ENCODE measurements at regions not wholly inside any gene's neighbourhood (a gene's known extent, or its start where the extent isn't known, plus 50 kb on each side); places are given as distances from the start of the nearest gene placed in this dataset.

DNA sequence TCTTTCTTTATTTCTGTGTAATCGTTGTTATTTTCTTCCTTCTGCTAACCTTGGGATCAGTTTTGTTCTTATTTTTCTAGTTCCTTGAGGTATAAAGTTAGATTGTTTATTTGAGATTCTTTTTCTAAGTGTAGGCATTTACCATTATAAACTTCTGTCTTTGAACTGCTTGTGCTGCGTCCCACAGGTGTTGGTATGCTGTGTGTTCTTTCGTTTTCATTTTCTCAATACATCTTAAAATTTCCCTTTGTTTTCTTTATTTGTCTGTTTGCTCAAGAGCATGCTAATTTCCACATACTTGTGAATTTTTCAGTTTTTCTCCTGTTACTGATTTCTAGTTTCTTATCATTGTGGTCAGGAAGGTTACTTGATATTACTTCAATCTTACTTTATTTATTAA, 873.8 kb upstream of the GCFC2 start (continued):
- TF ChIP-seq SCRT2 (tag by site-specific recombination; IDR thresholded peaks at IDR 0.05): no peak
- no peak for TF ChIP-seq ZNF692 (tag by site-specific recombination; IDR thresholded peaks at IDR 0.05)
- no peak for TF ChIP-seq ELK4 (IDR thresholded peaks at IDR 0.05; ENCODE audit: borderline replicate concordance, low read depth, low read length)
- no peak for TF ChIP-seq ZNF140 (tag by site-specific recombination; IDR thresholded peaks at IDR 0.05)
- TF ChIP-seq, protein P1, sequence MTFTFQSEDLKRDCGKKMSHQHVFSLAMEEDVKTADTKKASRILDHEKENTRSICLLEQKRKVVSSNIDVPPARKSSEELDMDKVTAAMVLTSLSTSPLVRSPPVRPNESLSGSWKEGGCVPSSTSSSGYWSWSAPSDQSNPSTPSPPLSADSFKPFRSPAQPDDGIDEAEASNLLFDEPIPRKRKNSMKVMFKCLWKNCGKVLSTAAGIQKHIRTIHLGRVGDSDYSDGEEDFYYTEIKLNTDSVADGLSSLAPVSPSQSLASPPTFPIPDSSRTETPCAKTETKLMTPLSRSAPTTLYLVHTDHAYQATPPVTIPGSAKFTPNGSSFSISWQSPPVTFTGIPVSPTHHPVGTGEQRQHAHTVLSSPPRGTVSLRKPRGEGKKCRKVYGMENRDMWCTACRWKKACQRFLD (tag by site-specific recombination; IDR thresholded peaks at IDR 0.05): no peak
- TF ChIP-seq ZNF843 (tag by site-specific recombination; IDR thresholded peaks at IDR 0.05): no peak
- no peak for TF ChIP-seq ZNF184 (tag by site-specific recombination; IDR thresholded peaks at IDR 0.05)
- TF ChIP-seq, protein P2, sequence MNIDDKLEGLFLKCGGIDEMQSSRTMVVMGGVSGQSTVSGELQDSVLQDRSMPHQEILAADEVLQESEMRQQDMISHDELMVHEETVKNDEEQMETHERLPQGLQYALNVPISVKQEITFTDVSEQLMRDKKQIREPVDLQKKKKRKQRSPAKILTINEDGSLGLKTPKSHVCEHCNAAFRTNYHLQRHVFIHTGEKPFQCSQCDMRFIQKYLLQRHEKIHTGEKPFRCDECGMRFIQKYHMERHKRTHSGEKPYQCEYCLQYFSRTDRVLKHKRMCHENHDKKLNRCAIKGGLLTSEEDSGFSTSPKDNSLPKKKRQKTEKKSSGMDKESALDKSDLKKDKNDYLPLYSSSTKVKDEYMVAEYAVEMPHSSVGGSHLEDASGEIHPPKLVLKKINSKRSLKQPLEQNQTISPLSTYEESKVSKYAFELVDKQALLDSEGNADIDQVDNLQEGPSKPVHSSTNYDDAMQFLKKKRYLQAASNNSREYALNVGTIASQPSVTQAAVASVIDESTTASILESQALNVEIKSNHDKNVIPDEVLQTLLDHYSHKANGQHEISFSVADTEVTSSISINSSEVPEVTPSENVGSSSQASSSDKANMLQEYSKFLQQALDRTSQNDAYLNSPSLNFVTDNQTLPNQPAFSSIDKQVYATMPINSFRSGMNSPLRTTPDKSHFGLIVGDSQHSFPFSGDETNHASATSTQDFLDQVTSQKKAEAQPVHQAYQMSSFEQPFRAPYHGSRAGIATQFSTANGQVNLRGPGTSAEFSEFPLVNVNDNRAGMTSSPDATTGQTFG (tag by site-specific recombination; IDR thresholded peaks at IDR 0.05; ENCODE audit: borderline replicate concordance): no peak
- no peak for TF ChIP-seq GFI1B (tag by site-specific recombination; IDR thresholded peaks at IDR 0.05)
- no peak for TF ChIP-seq ZNF792 (tag by site-specific recombination; IDR thresholded peaks at IDR 0.05)
- no peak for TF ChIP-seq KLF7 (tag by site-specific recombination; IDR thresholded peaks at IDR 0.05; ENCODE audit: borderline replicate concordance)

DNA sequence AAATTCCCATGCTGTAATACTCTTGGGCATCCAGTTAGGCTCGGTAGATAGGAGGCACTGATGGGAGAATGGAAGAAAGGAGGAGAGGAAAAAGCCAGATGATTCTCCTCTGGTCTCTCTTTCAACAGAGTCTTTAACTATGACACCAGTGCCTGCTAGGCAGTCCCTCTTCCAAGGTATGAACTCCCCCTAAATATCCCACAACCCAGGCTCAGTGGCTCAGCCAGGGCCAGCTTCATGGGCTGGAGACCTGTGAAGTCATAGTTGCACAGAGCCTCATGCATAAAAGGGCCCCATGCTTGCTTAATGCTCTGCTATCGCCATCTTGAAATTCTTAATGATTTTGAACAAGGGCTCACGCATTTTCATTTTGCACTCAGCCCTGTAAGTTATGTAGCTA, 869.2 kb upstream of the GCFC2 start:
- ChIA-PET POLR2A (no interaction called here), CTCF (no interaction called here)
- Histone ChIP-seq H3K4me3 (ENCODE audit: low read depth, low read length) (no peak overlapping the region), H3K27ac (ENCODE audit: extremely low read depth, low read depth, low read length) (no peak overlapping the region), H3K4me1 (ENCODE audit: control insufficient read depth, insufficient read depth, low read length) (no peaks in the 10 kb centered on the region), H3K36me3 (ENCODE audit: control insufficient read depth in 2 of 2, insufficient read depth in 1 of 2, low read length in 2 of 2) (no peaks in the 10 kb centered on the region), H3K9me3 (ENCODE audit: control insufficient read depth, insufficient read depth, low read depth, low read length) (no peaks in the 10 kb centered on the region)
- TF ChIP-seq GFI1B (tag by site-specific recombination; IDR thresholded peaks at IDR 0.05) (no peak), ZBTB1 (tag by site-specific recombination; IDR thresholded peaks at IDR 0.05) (no peak), ZNF157 (tag by site-specific recombination; IDR thresholded peaks at IDR 0.05) (no peak), ZBTB17 (tag by site-specific recombination; IDR thresholded peaks at IDR 0.05) (no peak), SP7 (tag by site-specific recombination; IDR thresholded peaks at IDR 0.05) (no peak), ZNF169 (tag by site-specific recombination; IDR thresholded peaks at IDR 0.05) (no peak), ZNF404 (tag by site-specific recombination; IDR thresholded peaks at IDR 0.05) (no peak), ZNF184 (tag by site-specific recombination; IDR thresholded peaks at IDR 0.05) (no peak), ZBTB49 (tag by site-specific recombination; IDR thresholded peaks at IDR 0.05; ENCODE audit: low read depth) (no peak), ZNF785 (tag by site-specific recombination; IDR thresholded peaks at IDR 0.05) (no peak), ZBTB7A (tag by site-specific recombination; IDR thresholded peaks at IDR 0.05; ENCODE audit: low read depth) (no peak), PRDM2 (tag by site-specific recombination; IDR thresholded peaks at IDR 0.05; ENCODE audit: borderline replicate concordance) (no peak), ZNF140 (tag by site-specific recombination; IDR thresholded peaks at IDR 0.05) (no peak), ZBTB8A (tag by site-specific recombination; IDR thresholded peaks at IDR 0.05) (no peak), BCL11B (tag by site-specific recombination; IDR thresholded peaks at IDR 0.05; ENCODE audit: low read depth) (no peak)

Data from HEK293 (cell line).